ENCODE measurements at regions not wholly inside any gene's neighbourhood (a gene's known extent, or its start where the extent isn't known, plus 50 kb on each side); places are given as distances from the start of the nearest gene placed in this dataset.

DNA sequence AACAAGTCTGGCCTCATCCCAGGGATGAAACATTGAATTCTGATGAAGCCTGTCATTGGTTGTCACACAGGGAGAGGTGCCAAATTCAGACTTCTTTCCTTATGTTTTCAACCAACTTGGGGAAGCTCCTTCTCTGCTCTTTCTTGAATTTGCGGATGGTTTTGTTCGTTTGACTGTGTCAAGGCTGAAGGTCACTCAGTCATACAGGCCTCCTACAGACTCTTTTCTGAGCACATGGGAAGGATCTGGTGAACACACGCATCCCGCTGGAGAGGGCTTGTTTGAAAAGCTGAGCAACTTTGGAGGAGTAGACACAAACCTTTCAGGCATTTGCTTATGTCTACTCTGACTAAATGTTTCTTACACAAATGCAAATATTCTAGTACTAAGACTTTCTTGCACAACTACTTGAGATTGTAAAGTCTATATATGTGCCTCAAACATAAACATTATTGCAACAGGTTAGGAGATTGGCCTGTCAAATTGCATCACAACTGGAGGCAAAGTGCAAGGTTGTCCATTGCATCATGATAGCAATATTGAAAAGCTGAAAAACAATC is 151.5 kb upstream of the NR3C1 start:
- no peak for DNase-seq

DNA sequence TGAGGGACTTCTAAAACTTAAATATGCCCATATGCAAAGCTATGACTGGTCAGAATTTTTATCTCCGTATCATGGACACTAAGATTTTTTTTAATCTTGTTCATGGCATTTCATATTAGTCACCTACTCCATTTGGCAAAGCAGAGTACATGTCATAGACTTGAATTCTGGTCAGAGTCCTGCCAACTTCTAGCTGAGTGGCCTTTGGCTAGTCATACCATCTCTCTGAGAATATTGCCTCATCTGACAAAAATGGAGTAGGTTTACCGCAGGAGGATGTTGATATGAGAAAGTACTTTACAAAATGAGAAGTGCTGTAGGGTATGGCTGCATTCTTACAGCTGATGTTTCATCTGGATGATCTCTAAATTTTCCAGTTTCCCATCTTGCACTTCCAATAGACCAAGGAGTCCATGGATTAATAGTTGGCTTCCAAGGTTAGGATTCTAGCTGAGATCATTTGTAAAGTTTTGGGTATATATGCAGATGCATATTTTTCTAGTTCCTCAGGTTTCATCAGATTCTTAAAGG is 150.8 kb upstream of the NR3C1 start:
- DNase-seq, result no peak

GRCh38 chr5:143552680-143553079 is 149.2 kb upstream of the NR3C1 start:
- no peak for DNase-seq

GRCh38 chr5:143551820-143552251 is 148.3 kb upstream of the NR3C1 start:
- DNase-seq, result no peak

DNA sequence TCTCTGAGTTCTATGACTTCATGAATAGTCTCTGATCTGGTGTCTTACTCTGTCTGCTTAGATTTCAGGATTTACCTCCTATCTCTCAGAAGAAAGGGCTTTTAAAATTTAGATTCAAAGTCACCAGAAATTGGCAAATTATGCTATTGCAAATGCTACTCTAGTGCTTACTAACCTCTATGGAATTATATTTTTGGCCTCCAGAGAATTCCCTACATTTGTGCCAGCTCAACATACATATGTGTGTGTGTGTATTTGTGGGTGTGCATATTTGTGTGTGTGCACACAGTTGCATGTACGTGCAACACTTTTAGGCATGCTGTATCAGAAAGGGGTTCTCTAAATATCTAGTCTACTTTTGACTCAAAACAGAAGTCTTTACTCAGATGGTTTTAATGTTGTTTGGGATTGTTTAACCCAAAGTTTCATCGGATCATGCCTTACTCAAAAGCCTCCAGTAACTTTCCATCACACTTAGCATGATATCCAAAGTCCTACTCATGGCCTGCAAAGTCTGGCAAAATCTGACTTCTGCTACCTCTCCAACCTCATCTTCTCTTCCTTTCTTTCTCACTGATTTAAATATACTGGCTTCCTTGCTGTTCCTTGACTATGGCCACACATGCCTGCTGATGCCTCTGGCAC is 147.6 kb upstream of the NR3C1 start:
- no peak for DNase-seq

DNA sequence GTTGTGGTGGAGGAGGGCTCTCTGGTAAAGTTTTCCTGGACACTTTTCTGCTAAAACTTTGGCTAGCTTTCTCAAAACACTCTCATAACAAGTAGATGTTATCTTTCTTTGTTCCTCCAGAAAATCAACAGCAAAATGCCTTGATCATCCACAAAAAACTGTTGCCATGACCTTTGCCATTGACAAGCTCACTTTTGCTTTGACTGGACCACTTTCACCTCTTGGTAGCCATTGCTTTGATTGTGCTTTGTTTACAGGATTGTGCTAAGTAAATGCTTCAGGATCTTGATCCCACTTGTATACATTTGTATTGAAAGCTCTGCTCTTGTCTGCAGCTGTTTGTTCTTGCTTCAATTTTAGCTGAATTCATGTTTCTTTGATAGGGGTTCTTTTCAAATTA is 143.9 kb upstream of the NR3C1 start:
- DNase-seq, result no peak

- DNase-seq, result no peak
Observed at GRCh38 chr5:143546394-143546793, 142.9 kb upstream of the NR3C1 start.

GRCh38 chr5:143544606-143545005 is 141.1 kb upstream of the NR3C1 start:
- no peak for DNase-seq

DNA sequence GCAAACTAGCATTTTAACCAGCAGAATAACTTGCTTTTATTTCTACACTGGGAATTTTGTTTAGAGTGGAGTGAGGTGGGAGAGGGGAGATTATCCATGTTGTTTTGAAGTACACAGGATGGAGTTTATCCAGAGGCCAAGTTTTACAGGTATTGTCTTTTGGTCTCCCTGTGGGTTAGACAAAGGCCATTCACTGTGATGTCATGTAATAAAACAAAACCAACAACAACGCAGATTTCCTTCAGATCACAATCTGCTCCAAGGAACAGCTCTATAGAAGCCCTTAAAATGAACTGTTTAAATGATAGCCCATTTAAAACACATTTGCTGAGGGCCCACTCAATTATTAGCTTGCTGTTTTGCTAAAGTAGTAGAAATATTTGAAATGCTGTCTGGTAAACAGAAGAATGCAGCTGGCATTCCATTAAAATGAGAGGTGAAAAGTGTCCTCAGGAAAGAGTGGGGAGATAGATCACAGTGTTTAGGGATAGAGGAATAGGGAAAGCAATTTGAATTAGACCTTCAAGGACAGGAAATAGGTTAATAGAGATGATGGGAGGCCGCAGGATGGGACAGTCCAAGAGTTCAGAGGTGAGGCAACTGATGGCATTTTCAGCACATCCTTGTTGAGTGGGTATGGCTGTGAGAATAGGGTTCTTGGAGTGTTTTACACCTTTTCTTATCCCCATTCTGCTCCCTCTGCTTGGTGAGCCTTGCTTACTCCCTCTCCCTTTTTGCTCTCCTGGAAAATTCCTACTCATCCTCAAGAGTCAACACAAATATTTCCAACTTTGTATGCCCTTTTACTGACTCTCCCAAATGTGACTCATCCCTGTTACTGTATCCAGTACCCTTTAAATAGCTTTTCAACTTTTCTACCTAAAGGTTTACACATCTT is 140.1 kb upstream of the NR3C1 start:
- DNase-seq, result no peak

DNA sequence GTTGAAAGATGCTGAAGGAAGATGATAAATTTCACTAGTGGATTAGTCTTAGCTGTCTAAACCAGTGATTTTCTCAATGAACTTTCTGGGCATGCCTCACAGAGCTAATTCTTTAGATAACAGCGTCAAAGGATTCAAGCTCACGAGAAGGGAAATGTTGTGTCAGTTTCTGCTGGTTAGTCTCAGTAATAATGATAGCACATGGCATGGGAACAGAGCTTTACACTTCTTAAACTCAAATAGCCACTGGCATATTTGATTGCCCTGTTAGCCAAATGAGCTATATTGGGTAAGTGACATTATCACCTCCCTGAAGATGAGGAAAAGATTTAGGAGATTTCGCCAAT is 139.3 kb upstream of the NR3C1 start:
- DNase-seq, result no peak

DNA sequence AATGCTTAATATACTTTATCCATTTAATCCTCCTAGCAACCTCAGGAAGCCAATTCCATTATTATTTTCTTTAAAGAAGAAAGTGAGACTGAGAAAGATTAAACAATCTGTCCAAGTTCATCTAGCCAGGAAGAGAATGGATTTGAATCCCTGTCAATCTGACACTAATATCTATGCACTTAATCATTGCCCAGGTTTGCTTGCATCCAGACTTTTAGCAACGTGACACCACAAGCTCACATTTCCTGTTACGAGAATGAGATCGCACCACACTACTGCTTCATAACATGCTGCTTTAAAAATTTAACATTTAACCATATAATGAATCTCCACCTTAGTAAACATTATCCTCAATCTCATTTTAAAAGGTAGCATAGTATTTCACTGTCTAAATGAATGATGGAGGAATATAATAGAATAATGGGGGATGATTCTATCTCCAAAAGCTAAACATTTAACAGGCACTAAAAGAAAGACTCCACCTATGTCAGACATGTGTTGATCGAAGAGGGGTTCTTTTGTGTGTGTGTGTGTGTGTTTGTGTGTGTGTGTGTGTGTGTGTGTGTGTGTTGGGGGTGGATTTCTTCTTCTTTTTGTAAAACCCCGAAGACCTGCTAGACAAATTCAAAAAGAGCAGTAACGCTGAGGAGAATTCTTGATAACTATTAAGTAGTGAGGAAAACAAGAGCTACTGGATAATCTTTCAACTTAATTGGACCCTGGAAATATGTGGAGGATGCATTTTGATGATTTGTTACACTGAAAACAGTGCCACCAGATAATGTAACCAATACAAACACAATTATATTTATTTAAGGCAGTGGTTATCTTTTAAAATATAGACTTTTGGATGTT is 138.7 kb upstream of the NR3C1 start:
- no peak for DNase-seq

- DNase-seq, result no peak
Observed at GRCh38 chr5:143539742-143540141, 136.3 kb upstream of the NR3C1 start.

GRCh38 chr5:143537056-143537455 is 133.6 kb upstream of the NR3C1 start:
- DNase-seq, result no peak

- no peak for DNase-seq
Observed at GRCh38 chr5:143536364-143536763, 132.9 kb upstream of the NR3C1 start.

GRCh38 chr5:143534761-143535154 is 131.3 kb upstream of the NR3C1 start:
- DNase-seq, result no peak

DNA sequence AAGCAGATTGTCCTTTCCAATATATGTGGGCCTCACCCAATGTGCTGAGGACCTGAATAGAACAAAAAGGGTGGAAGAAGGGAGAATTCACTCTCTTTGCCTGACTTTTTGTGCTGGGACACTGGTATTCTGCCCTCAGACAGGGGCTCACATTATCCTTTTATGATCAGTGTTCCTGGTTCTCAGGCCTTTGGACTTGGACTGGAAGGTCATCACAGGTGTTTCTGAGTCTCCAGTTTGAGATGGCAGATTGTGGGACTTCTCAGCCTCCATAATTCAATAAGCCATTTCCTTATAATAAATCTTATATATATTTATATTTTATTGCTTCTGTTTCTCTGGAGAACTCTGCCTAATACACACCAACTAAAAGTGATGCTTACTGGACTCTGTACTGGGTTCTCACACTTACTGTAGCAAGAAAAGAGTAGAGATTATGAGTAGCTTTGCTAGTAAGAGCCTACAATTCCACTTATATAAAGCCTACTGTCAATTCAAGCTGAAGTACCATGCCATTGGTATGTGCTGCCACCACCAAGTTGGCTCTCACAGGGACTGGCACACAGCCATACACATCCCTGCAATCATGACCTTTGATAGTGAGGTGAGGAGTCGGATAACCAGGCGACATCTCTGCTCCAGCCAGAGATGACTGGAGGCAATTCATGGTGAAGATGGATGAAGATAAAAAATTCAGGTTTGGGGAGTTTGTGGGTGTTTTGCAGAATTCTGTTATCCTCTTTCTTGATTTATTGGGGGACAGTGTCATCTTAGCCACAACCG is 130.7 kb upstream of the NR3C1 start:
- no peak for DNase-seq

DNA sequence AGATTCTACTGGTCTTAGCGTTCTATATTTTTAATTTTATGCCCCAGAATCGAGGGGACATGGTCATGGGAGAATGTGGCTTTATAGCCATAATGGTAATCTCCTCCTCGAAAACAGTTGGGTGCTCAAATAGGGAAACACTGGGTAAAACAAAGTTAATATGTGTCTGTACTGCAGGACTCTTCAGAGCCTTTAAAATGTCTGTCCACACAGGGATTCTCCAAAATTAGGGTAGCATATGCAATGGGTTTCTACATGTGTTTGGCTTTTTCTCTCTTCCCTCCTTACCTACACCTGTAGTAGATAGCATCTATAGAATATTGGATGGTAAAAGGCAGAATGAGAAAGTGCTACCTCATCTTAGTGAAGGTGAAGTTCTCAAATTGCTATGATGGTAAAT is 130.0 kb upstream of the NR3C1 start:
- DNase-seq, result no peak

DNA sequence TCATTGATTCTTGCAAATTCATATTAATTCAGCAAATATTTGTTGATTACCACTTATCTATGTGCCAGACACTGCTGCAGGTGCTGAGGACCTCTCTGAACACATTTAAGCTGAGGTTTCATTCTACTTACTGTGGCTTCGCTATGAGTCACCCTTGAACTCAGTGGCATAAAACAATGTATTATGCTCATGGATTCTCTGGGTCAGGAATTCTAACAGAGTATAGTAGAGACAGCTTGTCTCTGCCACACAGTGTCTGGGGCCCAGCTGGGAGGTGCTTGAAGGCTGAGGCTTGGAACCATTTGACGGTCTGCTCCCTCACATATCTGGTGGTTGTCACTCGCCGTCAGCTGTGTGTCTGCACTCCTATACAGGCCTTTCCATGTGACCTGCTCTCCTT is 124.3 kb upstream of the NR3C1 start:
- DNase-seq, result no peak

DNA sequence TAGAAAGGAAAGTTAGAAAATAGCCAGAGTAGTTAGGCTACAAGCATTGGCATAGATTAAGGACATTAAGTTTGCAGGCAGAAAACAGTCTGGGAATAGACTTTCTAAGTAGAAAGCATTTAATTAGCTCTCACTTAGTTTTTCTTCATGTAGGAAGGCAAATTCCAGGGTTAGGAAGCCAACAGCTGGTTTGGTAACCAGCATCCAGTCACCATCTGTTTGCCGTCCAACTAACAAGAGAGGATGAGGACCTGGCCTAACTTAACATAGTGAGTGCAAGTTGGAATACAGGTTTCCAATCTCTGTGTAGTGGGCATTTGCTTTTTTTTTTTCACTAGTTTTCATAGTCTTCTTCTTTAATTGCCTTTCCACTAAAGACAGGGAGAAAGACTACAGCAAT is 121.7 kb upstream of the NR3C1 start:
- no peak for DNase-seq

DNA sequence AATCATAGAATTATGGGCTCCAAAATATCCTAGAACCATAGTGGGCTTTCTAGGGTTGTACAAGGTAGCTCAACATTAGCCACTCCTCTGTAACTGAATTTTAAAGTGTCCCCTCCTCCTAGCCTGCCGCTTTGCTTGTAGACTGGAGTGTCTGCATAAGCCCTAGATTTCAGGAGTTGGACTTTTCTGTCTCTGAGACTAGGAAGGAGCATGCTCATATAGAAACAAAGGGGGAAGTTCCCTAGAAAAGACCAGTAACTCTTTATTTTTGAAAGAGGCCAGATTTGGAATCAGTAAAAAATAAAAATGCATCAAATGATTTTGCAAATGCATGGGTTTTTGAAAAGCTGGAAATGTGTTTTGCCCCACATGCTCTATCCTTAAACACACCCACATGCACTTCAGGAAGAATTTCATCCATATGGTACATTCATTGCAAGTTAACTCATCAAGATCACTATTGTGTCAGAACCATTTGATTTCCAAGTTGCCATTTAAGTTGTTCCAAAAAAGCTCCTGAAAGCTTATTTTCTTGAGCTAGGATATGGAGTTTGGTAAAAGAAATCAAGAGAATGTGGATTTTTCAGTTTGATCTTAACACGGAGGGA is 121.0 kb upstream of the NR3C1 start:
- no peak for DNase-seq

DNA sequence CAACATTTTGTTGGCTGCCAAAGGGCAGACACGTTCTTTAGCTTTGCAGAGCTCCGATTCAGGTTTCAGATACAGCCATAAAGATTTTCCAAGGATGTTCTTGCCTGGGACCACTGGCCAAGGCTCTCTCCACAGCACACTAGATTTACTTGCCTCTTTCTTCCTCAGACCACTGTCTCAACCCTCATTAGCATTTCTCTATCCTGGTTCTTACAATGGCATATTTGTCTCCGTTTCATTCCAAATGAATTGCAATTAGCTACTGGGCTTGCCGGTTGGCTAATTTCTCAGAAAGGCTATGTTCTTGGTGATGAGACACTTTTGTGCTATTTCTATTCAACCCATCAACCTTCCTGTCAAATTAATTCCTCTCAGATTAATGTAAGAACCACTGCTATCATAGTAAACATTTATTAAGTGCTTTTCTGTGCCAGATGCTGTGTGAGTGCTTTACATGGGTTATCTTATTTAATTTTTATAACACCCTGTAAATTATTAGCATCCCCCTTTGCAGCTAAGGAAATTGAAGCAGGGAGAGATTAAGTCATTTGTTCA is 118.4 kb upstream of the NR3C1 start:
- no peak for DNase-seq
